IMR-90 (cell line): ENCODE measurements at regions not wholly inside any gene's neighbourhood (a gene's known extent, or its start where the extent isn't known, plus 50 kb on each side); places are given as distances from the start of the nearest gene placed in this dataset.

ENCODE experiments used
- ATAC-seq: fragments of 200-7000 bp; cut with Tn5 transposase; 2 replicates; pipeline ENCODE4 v1.9.1; 2020; ENCODE audit warnings: low read depth, mild to moderate bottlenecking, moderate library complexity
- BruUV-seq: library from RNA; stranded (reverse); fragments of 400-500 nt; replicated peaks from 2 replicates; lab custom pipeline; 2021; lab: Mats Ljungman, UMichigan
- CTCF ChIA-PET: fragments of 300-600 bp; formaldehyde crosslinking; extraction: SDS; loops from one replicate; lab custom pipeline; 2021; ENCODE audit warnings: antibody characterized with exemption; lab: Yijun Ruan, JAX
- POLR2A ChIA-PET: fragments of 300-600 bp; sonication (Branson Sonifier 250); formaldehyde crosslinking; loops from one replicate; lab custom pipeline; 2022; ENCODE audit warnings: antibody characterized with exemption; ENCODE audit not compliant: unreplicated experiment; lab: Charles Lee
- DNase-seq: peaks from one replicate; pipeline ENCODE4 v3.0.0; 2013
- H2AFZ ChIP-seq: replicated peaks from 2 replicates; pipeline ENCODE3; 2013; ENCODE audit warnings: low read length, mild to moderate bottlenecking; ENCODE audit not compliant: poor library complexity
- H2AK5ac ChIP-seq: 2 replicates; pipeline ENCODE4 v1.6.1; 2013; ENCODE audit warnings: low read depth, low read length, inconsistent platforms
- H2AK9ac ChIP-seq: replicated peaks from 2 replicates; pipeline ENCODE3; 2013; ENCODE audit warnings: mild to moderate bottlenecking, low read depth, low read length, moderate library complexity; ENCODE audit not compliant: poor library complexity
- H2BK120ac ChIP-seq: 2 replicates; pipeline ENCODE4 v1.6.1; 2013; ENCODE audit warnings: low read depth, low read length, inconsistent platforms
- H2BK15ac ChIP-seq: 3 replicates; pipeline ENCODE4 v1.6.1; 2013; ENCODE audit warnings: low read depth, low read length, inconsistent platforms
- H2BK20ac ChIP-seq: 2 replicates; pipeline ENCODE4 v1.6.1; 2013; ENCODE audit warnings: low read depth, mild to moderate bottlenecking, inconsistent platforms, low read length, moderate library complexity
- H2BK5ac ChIP-seq: 2 replicates; pipeline ENCODE4 v1.6.1; 2013; ENCODE audit warnings: mild to moderate bottlenecking, low read depth, low read length, inconsistent platforms; ENCODE audit not compliant: poor library complexity, severe bottlenecking
- H3K14ac ChIP-seq: replicated peaks from 2 replicates; pipeline ENCODE4 v1.6.1; 2013; ENCODE audit warnings: low read depth, low read length, inconsistent platforms
- H3K18ac ChIP-seq: 2 replicates; pipeline ENCODE4 v1.6.1; 2013; ENCODE audit warnings: low read depth, low read length, control low read depth
- H3K23ac ChIP-seq: 2 replicates; pipeline ENCODE4 v1.6.1; 2013; ENCODE audit warnings: low read depth, low read length, inconsistent platforms
- H3K27ac ChIP-seq: 2 replicates; pipeline ENCODE4 v1.5.1; 2013; ENCODE audit warnings: mild to moderate bottlenecking, control low read depth, low read length; ENCODE audit not compliant: insufficient read depth
- H3K27me3 ChIP-seq: 2 replicates; pipeline ENCODE4 v1.6.1; 2013; ENCODE audit warnings: low read length; ENCODE audit not compliant: control insufficient read depth, insufficient read depth
- H3K36me3 ChIP-seq: 2 replicates; pipeline ENCODE4 v1.6.1; 2013; ENCODE audit warnings: low read length, mixed read lengths; ENCODE audit not compliant: control insufficient read depth, insufficient read depth
- H3K4ac ChIP-seq: 2 replicates; pipeline ENCODE4 v1.6.1; 2013; ENCODE audit warnings: low read depth, low read length, inconsistent platforms
- H3K4me1 ChIP-seq: 2 replicates; pipeline ENCODE4 v1.6.1; 2013; ENCODE audit warnings: low read length, mixed read lengths; ENCODE audit not compliant: control insufficient read depth, insufficient read depth
- H3K4me2 ChIP-seq: 2 replicates; pipeline ENCODE4 v1.6.1; 2013; ENCODE audit warnings: low read depth, mild to moderate bottlenecking, control low read depth, low read length, moderate library complexity
- H3K4me3 ChIP-seq: 2 replicates; pipeline ENCODE4 v1.5.1; 2013; ENCODE audit warnings: low read depth, mild to moderate bottlenecking, control low read depth, low read length, moderate library complexity; ENCODE audit not compliant: insufficient read depth
- H3K56ac ChIP-seq: 2 replicates; pipeline ENCODE4 v1.6.1; 2013; ENCODE audit warnings: low read length, inconsistent platforms; ENCODE audit not compliant: insufficient read depth; ENCODE audit errors: extremely low read depth
- H3K79me1 ChIP-seq, 2 experiments: 2 replicates each; pipeline ENCODE4 v1.6.1; 2013; ENCODE audit warnings: low read length in 2 of 2, inconsistent platforms in 1 of 2, low read depth in 1 of 2
- H3K9ac ChIP-seq: 2 replicates; pipeline ENCODE4 v1.6.1; 2013; ENCODE audit warnings: low read depth, low read length, control low read depth
- H3K9me1 ChIP-seq: 2 replicates; pipeline ENCODE4 v1.6.1; 2013; ENCODE audit warnings: low read length, inconsistent platforms; ENCODE audit not compliant: insufficient read depth
- H3K9me3 ChIP-seq: 2 replicates; pipeline ENCODE4 v1.6.1; 2013; ENCODE audit warnings: low read length; ENCODE audit not compliant: control insufficient read depth, insufficient read depth
- H4K20me1 ChIP-seq: 2 replicates; pipeline ENCODE4 v1.6.1; 2013; ENCODE audit warnings: low read length, inconsistent platforms; ENCODE audit not compliant: insufficient read depth
- H4K5ac ChIP-seq: 2 replicates; pipeline ENCODE4 v1.6.1; 2013; ENCODE audit warnings: mild to moderate bottlenecking, low read depth, low read length, control low read depth
- H4K8ac ChIP-seq, 2 experiments: 2 replicates each; pipeline ENCODE4 v1.6.1; 2013; ENCODE audit warnings: low read depth in 2 of 2, low read length in 2 of 2, control low read depth in 1 of 2, inconsistent platforms in 1 of 2
- H4K91ac ChIP-seq: 2 replicates; pipeline ENCODE4 v1.6.1; 2013; ENCODE audit warnings: low read depth, low read length, inconsistent platforms; ENCODE audit not compliant: insufficient read depth
- BHLHE40 ChIP-seq: fragments of 150-350 bp; IDR thresholded peaks from 2 replicates; pipeline ENCODE4 v1.6.1; 2016; ENCODE audit warnings: mild to moderate bottlenecking, low read depth, low read length
- CEBPB ChIP-seq: IDR thresholded peaks from 2 replicates; pipeline ENCODE4 v1.6.1; 2012; ENCODE audit warnings: low read depth, low read length, improper control_type of control experiment
- CHD1 ChIP-seq: IDR thresholded peaks from 2 replicates; pipeline ENCODE4 v1.6.1; 2012; ENCODE audit warnings: low read depth, low read length, improper control_type of control experiment
- FOS ChIP-seq: fragments of 150-350 bp; IDR thresholded peaks from 2 replicates; pipeline ENCODE4 v1.6.1; 2016; ENCODE audit warnings: low read depth, low read length
- MAFK ChIP-seq: IDR thresholded peaks from 2 replicates; pipeline ENCODE4 v1.6.1; 2012; ENCODE audit warnings: low read depth, low read length, improper control_type of control experiment
- MAZ ChIP-seq: IDR thresholded peaks from 2 replicates; pipeline ENCODE4 v1.6.1; 2012; ENCODE audit warnings: low read depth, mild to moderate bottlenecking, low read length, improper control_type of control experiment, moderate library complexity, borderline replicate concordance
- MXI1 ChIP-seq: IDR thresholded peaks from 2 replicates; pipeline ENCODE4 v1.6.1; 2012; ENCODE audit warnings: low read depth, mild to moderate bottlenecking, low read length, moderate library complexity, borderline replicate concordance
- NFE2L2 ChIP-seq: fragments of 150-350 bp; IDR thresholded peaks from 2 replicates; pipeline ENCODE4 v1.6.1; 2016; ENCODE audit warnings: low read depth, mild to moderate bottlenecking, low read length
- POLR2A ChIP-seq: IDR thresholded peaks from 2 replicates; pipeline ENCODE4 v1.6.1; 2012; ENCODE audit warnings: mild to moderate bottlenecking, low read depth, low read length
- RAD21 ChIP-seq: IDR thresholded peaks from 2 replicates; pipeline ENCODE4 v1.6.1; 2012; ENCODE audit warnings: low read length, improper control_type of control experiment
- RCOR1 ChIP-seq: IDR thresholded peaks from 2 replicates; pipeline ENCODE4 v1.6.1; 2012; ENCODE audit warnings: mild to moderate bottlenecking, low read length, improper control_type of control experiment; ENCODE audit not compliant: insufficient replicate concordance
- RFX5 ChIP-seq: IDR thresholded peaks from 2 replicates; pipeline ENCODE4 v1.8.0; 2012; ENCODE audit warnings: low read depth, mild to moderate bottlenecking, low read length, moderate library complexity
- SMC3 ChIP-seq: fragments of 150-350 bp; IDR thresholded peaks from 2 replicates; pipeline ENCODE4 v1.6.1; 2016; ENCODE audit warnings: low read depth, mild to moderate bottlenecking, antibody characterized with exemption, low read length, moderate library complexity
- WGBS, 2 experiments: methylation state at CpG; one replicate each; pipeline versions ENCODE4 v1.1.5 to v1.1.7; 2013; ENCODE audit warnings: missing lambda C conversion rate in 2 of 2; ENCODE audit not compliant: insufficient read length in 1 of 2; ENCODE audit errors: extremely low coverage in 2 of 2; 5-methylcytosine and 5-hydroxymethylcytosine counted together
- dilution Hi-C: fragments of 300-500 bp; cut with HindIII; formaldehyde crosslinking; loops from one replicate; pipeline ENCODE4 v1.14.3; 2018; ENCODE audit warnings: low sequenced_read_pairs; ENCODE audit not compliant: unreplicated experiment
- in situ Hi-C: fragments of 300-500 bp; cut with MboI; formaldehyde crosslinking; loops from 3 replicates; pipeline ENCODE4 v1.14.3; 2019; ENCODE audit warnings: low sequenced_read_pairs, inconsistent platforms, mixed read lengths
- intact Hi-C: fragments of 100-400 bp; cut with micrococcal nuclease; formaldehyde crosslinking; loops from 2 replicates; pipeline ENCODE4 v1.10.0; 2022
- TF ChIP-seq, protein P1 (sequence below): fragments of 150-350 bp; IDR thresholded peaks from 2 replicates; pipeline ENCODE4 v1.6.1; 2017; ENCODE audit warnings: mild to moderate bottlenecking, antibody characterized with exemption, low read length, low read depth
- TF ChIP-seq, protein P2 (sequence below): conservative IDR thresholded peaks from 2 replicates; pipeline ENCODE4 v1.5.1; 2012; ENCODE audit warnings: mild to moderate bottlenecking, low read depth, low read length, improper control_type of control experiment
- TF ChIP-seq, protein P3 (sequence below): fragments of 150-350 bp; IDR thresholded peaks from 2 replicates; pipeline ENCODE4 v1.6.1; 2016; ENCODE audit warnings: low read depth, mild to moderate bottlenecking, low read length, moderate library complexity, borderline replicate concordance

DNA sequence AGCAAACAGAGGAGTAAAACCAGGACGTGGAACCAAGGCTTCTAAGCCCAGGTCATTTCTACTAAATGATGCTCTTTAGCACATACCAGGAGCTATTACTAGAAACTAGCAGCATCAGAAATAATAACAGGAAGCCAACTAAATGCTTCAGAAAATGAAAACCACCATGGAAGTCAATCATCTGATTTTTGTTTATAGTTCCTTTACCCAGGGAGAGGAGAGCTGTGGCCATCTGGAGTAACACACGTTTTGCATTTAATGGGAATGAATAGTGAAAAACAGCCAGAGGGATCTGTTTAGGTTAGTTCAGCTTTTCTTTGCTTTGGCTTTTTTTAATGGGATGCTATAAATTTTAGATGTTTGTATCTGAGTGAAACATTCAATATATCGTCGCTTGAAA, 250.7 kb upstream of the ARHGAP20 start:
- dilution Hi-C loops = no loop called here
- CTCF ChIA-PET = interaction anchor here (0.6 kb wide), 1 partner anchor 269 kb away, joined by 3 read pairs; no protein-coding TSS in a partner anchor

More for the DNA sequence above, 250.7 kb upstream of the ARHGAP20 start:
- no peaks in the 10 kb centered on the region for H3K9me3 ChIP-seq
- peak overlapping the region; percentile 13; the same call in 1 of the 2 replicates for H3K4me2 ChIP-seq
- no peaks in the 10 kb centered on the region; the same call in 1 of the 2 replicates for H3K27me3 ChIP-seq
- no peak overlapping the region for H2AK5ac ChIP-seq
- H3K4me1 ChIP-seq = peaks cover 2% of the 10 kb centered on the region; the same call in 1 of the 2 replicates
- H4K8ac ChIP-seq = peak overlapping the region in 1 of 2 experiments; percentile 50; a peak in 1 of 4 replicates
- in situ Hi-C loops (no loop called here), intact Hi-C loops (no loop called here)
- TF ChIP-seq POLR2A (no peak), MAFK (no peak), FOS (no peak), BHLHE40 (no peak), RAD21 (no peak), RCOR1 (no peak), MAZ (no peak), CHD1 (no peak), SMC3 (no peak), CEBPB (no peak), MXI1 (no peak), NFE2L2 (no peak), RFX5 (no peak)
- TF ChIP-seq, protein P1, sequence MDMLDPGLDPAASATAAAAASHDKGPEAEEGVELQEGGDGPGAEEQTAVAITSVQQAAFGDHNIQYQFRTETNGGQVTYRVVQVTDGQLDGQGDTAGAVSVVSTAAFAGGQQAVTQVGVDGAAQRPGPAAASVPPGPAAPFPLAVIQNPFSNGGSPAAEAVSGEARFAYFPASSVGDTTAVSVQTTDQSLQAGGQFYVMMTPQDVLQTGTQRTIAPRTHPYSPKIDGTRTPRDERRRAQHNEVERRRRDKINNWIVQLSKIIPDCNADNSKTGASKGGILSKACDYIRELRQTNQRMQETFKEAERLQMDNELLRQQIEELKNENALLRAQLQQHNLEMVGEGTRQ = no peak
- TF ChIP-seq, protein P2, sequence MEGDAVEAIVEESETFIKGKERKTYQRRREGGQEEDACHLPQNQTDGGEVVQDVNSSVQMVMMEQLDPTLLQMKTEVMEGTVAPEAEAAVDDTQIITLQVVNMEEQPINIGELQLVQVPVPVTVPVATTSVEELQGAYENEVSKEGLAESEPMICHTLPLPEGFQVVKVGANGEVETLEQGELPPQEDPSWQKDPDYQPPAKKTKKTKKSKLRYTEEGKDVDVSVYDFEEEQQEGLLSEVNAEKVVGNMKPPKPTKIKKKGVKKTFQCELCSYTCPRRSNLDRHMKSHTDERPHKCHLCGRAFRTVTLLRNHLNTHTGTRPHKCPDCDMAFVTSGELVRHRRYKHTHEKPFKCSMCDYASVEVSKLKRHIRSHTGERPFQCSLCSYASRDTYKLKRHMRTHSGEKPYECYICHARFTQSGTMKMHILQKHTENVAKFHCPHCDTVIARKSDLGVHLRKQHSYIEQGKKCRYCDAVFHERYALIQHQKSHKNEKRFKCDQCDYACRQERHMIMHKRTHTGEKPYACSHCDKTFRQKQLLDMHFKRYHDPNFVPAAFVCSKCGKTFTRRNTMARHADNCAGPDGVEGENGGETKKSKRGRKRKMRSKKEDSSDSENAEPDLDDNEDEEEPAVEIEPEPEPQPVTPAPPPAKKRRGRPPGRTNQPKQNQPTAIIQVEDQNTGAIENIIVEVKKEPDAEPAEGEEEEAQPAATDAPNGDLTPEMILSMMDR = no peak
- TF ChIP-seq, protein P3, sequence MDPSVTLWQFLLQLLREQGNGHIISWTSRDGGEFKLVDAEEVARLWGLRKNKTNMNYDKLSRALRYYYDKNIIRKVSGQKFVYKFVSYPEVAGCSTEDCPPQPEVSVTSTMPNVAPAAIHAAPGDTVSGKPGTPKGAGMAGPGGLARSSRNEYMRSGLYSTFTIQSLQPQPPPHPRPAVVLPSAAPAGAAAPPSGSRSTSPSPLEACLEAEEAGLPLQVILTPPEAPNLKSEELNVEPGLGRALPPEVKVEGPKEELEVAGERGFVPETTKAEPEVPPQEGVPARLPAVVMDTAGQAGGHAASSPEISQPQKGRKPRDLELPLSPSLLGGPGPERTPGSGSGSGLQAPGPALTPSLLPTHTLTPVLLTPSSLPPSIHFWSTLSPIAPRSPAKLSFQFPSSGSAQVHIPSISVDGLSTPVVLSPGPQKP = no peak
- H3K79me1 ChIP-seq = no peaks in the 10 kb centered on the region
- ATAC-seq = peak; percentile 79
- H3K36me3 ChIP-seq = no peaks in the 10 kb centered on the region
- H4K5ac ChIP-seq = no peak overlapping the region
- peak overlapping the region; percentile 60; the same call in 1 of the 2 replicates for H2BK120ac ChIP-seq
- H2AK9ac ChIP-seq = no peak overlapping the region
- no peak overlapping the region for H2BK5ac ChIP-seq
- no peak overlapping the region for H3K4ac ChIP-seq
- WGBS, 2 experiments = no CpG with 5 or more reads among the region's 4 CpGs
- no TSS peak for BruUV-seq
- no peak overlapping the region; the same call in 2 of the 3 replicates for H2BK15ac ChIP-seq
- peak overlapping the region; percentile 22; the same call in 1 of the 2 replicates for H3K27ac ChIP-seq
- DNase-seq = peak; percentile 77
- H3K18ac ChIP-seq = peak overlapping the region; percentile 14; the same call in 1 of the 2 replicates
- H3K23ac ChIP-seq = 0 out of 2 replicates have a peak overlapping the region, but pooled peaks have one; percentile 2
- no peak overlapping the region for H3K9ac ChIP-seq
- no peaks in the 10 kb centered on the region for H3K9me1 ChIP-seq
- POLR2A ChIA-PET = interaction anchor here (1.0 kb wide), 1 partner anchor 10 kb away, joined by 3 read pairs; no protein-coding TSS in a partner anchor
- peak overlapping the region; percentile 53 for H3K14ac ChIP-seq
- no peaks in the 10 kb centered on the region for H4K20me1 ChIP-seq
- no peak overlapping the region for H3K4me3 ChIP-seq
- no peak overlapping the region for H2BK20ac ChIP-seq
- H4K91ac ChIP-seq = no peak overlapping the region
- no peak overlapping the region for H3K56ac ChIP-seq
- H2AFZ ChIP-seq = no peak overlapping the region
